H54 (cell line): ENCODE measurements at regions not wholly inside any gene's neighbourhood (a gene's known extent, or its start where the extent isn't known, plus 50 kb on each side); places are given as distances from the start of the nearest gene placed in this dataset.
A peak's percentile ranks its signal among the peaks of the same experiment; 100 is the strongest.
"Not testable (repeated sequence)": the region's sequence is repeated elsewhere in the genome, so short reads cannot be mapped to it uniquely, and the experiment has no call there.

Experiments
- DNase-seq: peaks from one replicate; pipeline ENCODE4 v3.0.0; 2011; ENCODE audit warnings: low spot score, mixed read lengths; ENCODE audit not compliant: insufficient read length
- FAIRE-seq: peaks from 3 replicates; lab custom pipeline; 2011; peaks lifted over from hg19 to GRCh38; lab: Jason Lieb, UNC
- POLR2A ChIP-seq: IDR thresholded peaks from 2 replicates; pipeline ENCODE4 v1.6.1; 2011; ENCODE audit warnings: low read depth, mild to moderate bottlenecking, low read length

DNA sequence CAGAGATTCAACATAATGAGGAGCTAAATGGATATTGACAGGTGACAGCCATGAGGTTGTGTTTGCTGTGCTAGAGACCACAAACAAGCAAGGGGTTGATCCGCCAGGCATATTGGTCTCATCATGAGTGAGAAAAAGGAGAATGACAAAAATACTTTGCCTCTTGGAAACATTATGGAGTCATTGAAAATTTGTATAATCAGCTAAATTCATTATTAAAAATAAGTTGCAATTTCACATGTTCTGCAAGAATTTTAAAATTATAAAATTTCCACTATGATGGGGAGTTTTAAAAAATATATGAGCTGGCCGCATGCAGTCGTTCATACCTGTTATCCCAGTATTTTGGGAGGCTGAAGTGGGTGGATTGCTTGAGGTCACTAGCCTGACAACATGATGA, 912.3 kb upstream of the SLC35B3 start:
- no peak for TF ChIP-seq POLR2A
- FAIRE-seq (no peak), DNase-seq (no peak)

DNA sequence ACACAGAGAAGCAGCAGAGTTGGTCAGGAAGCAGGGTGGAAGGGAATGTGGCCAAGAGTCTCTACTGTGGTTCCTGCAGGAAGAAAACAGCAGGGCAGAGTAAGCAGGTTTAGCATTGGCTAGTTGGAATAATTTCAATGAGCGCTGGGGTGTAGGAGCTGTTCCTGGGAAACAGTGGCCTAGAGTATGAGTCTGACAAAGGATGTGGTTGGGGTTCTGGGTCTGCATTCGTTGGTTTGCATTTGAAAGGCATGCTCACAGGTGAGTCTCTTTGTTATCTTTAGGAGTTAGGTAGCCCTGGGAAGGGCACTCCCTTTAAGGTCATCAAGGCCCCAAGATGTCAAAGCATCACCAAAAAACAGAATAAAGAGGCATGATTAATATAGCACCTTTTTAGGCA, 911.6 kb upstream of the SLC35B3 start:
- DNase-seq (no peak), FAIRE-seq (no peak)
- no peak for TF ChIP-seq POLR2A

DNA sequence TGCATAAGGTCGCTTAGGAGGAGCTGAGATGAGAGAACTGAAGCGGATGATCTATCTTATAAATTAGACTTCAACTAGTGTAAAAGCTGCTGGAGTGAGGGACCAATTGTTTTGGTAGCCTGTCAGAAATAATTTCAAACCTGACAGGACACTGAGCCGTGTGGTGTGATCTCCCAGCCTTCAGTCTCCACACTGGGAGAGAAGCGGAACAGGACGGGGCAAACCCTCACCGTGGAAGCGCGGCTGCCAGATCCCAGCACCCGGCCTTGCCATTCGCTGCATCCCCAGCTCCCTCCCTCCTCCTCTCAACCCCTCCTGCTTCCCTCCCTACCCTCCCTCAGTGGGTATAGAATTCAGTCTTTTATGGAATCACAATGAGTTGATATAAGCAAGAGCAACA, 900.1 kb upstream of the SLC35B3 start:
- TF ChIP-seq POLR2A: no peak
- DNase-seq (no peak), FAIRE-seq (no peak)

DNA sequence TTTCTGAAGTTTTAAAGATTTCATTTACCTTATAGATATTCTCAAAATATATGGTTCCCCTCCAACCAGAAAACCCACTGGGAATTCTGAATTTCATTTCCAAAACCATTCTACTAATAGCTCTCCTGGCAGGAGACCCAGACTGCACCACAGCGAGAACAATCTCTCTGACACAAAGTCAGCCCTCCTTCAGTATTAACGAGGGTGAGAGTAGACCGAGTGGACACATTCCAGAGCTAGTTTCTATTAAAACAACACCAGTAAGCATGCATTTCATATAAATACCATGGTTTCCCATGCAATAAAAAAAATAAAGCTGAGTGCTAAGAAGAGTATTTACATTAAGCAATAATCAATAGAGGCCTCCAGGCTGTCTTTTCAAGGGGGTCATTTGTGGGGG, 899.6 kb upstream of the SLC35B3 start:
- DNase-seq: no peak
- FAIRE-seq: no peak
- no peak for TF ChIP-seq POLR2A

DNA sequence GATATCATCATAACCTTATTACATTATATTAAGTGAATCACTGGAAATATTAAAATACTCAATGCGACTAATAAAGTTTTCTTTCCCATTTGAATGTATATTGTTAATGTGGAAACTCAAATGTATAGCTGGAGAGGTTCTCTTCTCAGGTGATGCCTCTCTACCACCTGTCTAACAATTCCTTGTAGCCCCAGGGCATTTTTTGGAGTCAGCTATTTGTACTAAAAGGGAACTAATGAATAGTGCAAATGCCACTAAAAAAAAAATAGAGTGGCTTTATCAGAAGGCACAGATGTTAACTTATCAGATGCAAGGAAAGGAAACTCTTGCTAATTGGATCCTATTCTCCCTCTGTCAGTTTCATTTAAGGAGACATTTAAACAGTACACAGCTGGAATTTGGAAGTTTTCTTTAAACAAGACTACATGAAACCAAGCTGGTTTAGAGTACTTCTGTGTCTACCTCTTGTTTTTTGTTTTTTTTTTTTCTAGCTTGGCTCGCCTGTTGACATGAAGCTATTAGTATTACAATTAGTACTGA, 897.0 kb upstream of the SLC35B3 start:
- no peak for FAIRE-seq
- TF ChIP-seq POLR2A: no peak
- DNase-seq: no peak

DNA sequence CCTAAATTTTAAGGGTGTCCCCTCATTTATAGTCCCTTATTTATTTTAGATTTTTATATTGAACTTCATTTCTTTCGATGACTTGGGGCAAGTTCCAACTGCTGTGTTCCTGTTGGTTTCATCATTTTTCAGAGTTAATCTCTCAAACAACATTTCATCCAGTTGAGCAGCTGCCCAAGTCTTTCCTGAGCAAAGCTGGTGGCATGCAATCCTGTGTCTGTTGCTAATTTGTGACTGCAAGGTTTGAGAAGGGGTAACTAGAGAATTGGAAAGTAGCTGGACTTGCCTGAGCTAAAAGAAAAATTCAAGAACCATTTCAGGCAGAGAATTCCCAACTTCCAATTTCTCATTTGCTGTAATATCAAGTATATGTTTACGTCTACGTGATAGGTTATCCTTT, 881.5 kb upstream of the SLC35B3 start:
- DNase-seq (no peak), FAIRE-seq (no peak)
- no peak for TF ChIP-seq POLR2A

DNA sequence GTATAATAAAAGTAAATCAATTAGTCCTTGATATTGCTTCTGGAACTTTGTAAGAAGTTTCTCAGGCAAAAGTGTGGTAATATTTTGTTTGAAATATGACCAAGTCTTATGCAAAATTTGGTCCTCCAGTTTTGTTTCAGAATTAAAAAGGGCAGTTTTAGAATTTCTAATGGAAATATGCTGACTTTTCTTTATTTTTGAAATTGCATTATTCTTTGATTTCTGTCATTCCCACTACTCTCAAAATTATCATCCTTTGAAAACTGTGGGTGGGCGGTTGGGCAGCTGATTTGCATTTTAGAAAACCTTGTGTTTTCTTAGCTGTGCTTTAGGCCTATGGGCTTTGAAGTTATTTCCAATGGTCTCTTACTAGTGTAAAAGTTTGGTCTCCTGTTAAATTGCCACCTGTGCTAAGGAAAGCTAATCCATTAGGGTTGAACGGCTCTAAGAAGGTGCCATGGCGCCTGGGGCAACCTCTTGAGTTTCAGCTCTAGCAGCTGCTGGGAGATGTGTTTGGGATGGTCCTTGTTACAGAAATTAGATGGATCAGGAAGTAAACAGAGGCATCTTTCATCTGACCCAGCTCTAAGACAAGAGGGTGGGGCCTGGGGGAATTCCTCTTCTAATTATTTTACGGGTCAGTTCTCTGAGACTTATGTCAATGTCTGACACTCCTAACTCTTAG, 880.8 kb upstream of the SLC35B3 start:
- DNase-seq: no peak
- no peak for TF ChIP-seq POLR2A

DNA sequence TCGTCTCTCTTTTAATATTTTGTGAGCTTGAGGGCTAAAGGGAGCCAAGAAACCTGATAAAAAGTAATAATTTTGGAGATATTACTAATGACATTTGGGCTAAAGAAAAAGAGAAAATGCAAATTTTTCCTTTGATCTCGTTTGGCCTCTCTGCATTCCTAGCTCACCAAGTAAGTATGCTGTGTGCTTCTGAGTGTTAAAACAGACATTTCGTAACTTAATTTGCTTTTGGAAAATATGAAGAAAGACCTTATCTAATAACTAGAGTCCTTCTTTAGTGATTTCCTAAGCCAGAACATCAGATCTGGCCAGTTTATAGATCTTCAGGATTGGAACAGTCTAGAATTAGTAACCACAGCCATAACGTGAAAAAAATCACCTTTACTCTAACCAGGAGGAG, 872.9 kb upstream of the SLC35B3 start:
- no peak for DNase-seq
- FAIRE-seq: no peak
- TF ChIP-seq POLR2A: no peak

More for the DNA sequence above, 880.8 kb upstream of the SLC35B3 start:
- FAIRE-seq: no peak

DNA sequence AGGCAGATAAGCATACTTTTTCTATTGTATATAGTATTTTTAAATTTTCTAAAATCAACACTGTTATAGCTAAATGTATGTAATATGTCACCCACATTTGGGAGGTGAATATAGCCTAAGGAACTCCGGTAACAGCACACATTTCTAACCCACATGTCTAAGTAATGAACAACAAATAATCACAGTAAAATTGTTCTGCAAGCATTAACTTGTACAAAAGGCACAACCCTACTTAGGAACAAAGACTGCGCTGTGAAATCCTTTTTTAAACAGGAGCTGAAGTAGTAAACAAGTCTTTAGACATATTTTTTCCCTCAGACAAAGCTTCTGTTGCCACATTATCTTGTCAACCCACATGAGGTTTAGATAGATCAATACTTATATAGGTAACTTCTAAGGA, 872.4 kb upstream of the SLC35B3 start:
- no peak for TF ChIP-seq POLR2A
- FAIRE-seq (no peak), DNase-seq (no peak)

DNA sequence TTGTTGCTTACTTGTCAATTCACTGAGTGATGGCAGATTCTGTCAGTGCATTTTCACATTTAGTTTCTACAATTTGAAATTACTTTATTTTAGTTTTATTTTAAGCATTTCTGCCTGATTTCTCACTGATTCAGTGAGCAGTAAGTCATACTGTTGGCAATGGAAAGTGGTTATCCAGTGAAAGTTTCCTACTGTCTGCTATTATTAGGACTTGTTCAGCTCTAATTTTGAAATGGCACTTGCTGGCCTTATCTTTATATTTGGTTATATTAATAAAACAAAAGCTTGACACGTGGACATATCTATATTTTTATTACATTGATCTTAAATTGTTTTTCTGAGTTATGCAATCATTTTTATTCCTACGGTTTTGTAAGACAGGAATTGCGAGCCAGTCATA, 871.8 kb upstream of the SLC35B3 start:
- no peak for FAIRE-seq
- DNase-seq: no peak
- no peak for TF ChIP-seq POLR2A

DNA sequence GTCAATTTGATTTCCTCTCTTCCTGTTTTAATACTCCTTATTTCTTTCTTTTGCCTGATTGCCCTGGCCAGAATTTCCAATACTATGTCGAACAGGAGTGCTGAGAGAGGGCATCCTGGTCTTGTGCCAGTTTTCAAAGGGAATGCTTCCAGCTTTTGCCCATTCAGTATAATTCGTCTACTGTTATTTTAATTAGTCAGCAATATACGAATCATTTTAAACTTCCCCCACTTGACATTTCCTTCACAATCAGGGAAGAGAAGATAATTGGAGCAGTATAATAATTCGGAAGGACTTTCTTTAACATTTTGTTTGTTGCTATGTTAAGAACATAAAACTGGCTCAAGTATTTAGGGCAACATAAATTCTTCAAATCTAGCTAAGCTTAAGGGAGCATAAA, 860.3 kb upstream of the SLC35B3 start:
- FAIRE-seq (peak; percentile 77), DNase-seq (no peak)
- TF ChIP-seq POLR2A: no peak

DNA sequence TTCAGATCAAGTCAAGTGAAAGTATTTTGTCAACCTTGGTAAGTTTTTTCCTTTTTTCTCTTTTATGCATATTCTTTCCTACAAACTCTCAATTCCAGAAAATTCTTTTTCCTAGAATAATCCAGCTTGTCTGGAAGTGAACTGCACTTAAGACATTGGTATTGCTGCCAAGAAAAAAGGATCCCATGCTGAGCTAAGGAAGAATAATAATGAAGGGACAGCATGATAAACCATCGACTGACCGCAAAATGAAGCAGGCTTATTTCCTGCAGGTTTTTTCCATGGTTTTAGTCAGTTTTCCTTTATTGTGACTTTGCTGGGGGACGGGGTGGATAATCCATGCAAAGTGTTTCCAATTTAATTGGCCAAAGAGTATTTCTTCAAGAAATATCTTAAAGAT, 857.6 kb upstream of the SLC35B3 start:
- no peak for TF ChIP-seq POLR2A
- DNase-seq (peak; percentile 16), FAIRE-seq (peak; percentile 91)

DNA sequence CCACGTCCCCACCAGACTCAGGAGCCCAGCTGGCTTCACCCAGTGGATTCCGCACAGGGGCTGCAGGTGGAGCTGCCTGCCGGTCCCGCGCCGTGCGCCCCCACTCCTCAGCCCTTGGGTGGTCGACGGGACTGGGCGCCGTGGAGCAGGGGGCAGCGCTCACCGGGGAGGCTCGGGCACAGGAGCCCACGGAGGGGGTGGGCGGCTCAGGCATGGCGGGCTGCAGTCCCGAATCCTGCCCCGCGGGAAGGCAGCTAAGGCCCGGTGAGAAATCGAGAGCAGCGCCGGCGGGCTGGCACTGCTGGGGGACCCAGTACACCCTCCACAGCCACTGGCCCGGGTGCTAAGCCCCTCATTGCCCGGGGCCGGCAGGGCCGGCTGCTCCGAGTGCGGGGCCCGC, 855.0 kb upstream of the SLC35B3 start:
- DNase-seq, FAIRE-seq: not testable (repeated sequence)

DNA sequence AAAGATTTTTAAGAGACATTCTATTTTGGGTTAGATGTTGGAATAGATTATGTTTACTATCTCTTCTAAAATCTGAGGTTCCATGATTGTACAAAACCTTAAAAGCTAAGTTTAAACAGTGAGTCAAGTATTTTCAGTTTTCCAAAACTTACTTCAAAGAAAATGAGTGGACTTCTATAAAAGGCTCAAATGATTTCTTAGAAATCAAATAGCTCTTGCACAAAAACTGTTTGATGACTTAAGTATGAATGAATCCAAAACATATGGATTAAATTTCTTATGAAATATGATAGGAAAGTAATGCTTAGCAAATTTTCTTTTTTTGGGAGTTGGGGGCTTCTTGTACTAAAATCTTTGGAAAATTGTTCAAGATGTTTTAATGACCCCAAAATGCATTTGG, 837.3 kb upstream of the SLC35B3 start:
- DNase-seq (no peak), FAIRE-seq (no peak)
- no peak for TF ChIP-seq POLR2A

DNA sequence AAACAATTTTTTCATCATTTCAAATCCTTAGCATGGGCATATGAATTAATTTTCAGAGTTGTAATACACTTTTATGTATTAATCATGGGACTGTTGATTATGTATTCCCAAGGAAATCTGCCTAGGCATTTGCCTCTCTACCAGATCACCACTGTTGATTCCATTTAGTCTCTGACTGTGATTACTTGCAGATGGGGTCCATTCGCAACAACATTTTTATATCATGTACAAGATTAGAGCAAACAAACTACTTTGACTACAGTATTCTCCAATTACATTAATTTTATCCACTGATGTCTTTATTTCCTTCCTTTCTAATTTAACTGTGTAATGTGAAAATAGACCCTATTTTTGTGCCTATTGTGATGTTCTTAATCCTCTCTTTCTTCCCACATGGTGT, 831.4 kb upstream of the SLC35B3 start:
- DNase-seq (no peak), FAIRE-seq (no peak)
- no peak for TF ChIP-seq POLR2A
